NCI-H82 treated with DMSO at 0.1 percent for 48 hours (cell line): ENCODE measurements at regions not wholly inside any gene's neighbourhood (a gene's known extent, or its start where the extent isn't known, plus 50 kb on each side); places are given as distances from the start of the nearest gene placed in this dataset.
"Not testable (repeated sequence)": the region's sequence is repeated elsewhere in the genome, so short reads cannot be mapped to it uniquely, and the experiment has no call there.

Source experiments
- DNase-seq: peaks from one replicate; lab custom pipeline; 2025; ENCODE audit not compliant: unreplicated experiment; lab: John Stamatoyannopoulos, UW

DNA sequence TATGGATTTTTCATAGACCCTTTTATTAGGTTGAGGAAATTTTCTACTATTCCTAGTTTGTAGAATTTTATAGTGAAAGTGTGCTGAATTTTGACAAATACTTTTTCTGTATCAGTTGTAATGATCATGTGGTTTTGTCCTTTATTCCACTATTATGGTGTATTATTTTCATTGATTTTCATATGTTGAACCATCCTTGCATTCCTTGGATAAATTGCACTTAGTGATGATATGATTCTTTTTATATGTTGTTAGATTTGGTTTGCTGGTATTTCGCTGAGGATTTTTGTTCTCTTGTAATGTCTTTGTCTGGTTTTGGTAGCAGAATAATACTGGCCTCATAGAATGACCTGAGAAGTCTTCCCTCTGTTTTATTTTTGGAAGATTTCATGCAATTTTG lies 140.6 kb upstream of the CDK6 start:
- DNase-seq = no peak

DNA sequence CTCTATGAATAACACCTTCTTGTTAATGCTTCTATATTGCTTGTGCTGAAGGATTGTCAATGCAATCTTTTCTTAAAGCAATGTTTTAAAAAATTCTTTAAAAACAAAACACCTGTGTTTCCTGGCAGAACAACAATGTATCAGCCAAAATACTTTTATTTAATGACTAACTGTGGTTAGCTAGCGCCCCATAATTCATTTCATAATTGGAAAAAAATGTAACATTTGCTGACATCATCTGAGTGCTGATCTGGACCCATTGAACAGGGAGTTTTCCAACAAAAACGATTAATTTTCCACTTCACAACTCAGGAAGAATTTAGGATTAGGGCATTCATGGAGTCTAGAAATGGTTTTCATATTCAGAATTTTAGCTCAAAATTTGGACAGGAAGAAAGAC lies 137.6 kb upstream of the CDK6 start:
- no peak for DNase-seq

DNA sequence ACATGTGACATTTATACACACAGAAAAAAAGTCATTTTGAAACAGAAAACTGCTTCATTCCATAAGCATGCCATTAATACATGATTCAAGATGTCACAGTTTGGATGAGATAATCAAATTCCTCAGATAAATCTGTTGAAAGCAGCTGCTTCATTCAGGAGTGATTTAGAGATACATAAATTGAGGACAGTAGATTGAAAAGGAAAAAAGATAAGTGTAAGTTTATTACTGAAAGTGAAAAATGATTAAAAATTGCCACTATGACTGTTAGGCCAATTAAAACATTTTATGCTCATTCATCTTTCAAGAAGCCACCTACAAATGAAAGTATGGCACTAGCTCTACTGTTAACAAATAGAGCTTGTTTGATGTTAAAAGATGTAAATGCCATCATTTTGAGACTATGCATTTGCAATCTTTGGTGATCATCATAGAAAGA lies 136.9 kb upstream of the CDK6 start:
- no peak for DNase-seq

DNA sequence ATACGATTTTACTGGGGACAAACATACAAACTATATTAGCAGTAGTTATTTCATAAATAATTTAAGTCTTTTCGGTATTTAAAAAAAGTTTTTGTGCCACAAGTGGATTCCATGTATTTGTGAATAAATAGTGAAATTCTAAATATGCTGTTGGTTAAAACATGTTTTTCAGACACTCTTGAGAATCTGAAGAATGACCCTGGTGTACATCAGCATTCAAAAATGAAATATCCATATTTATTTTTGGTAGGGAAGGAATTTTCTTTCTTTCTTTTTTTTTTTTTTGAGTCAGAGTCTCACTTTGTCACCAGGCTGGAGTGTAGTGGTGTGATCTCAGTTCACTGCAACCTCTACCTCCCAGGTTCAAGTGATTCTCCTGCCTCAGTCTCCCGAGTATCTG lies 136.1 kb upstream of the CDK6 start:
- DNase-seq = no peak

DNA sequence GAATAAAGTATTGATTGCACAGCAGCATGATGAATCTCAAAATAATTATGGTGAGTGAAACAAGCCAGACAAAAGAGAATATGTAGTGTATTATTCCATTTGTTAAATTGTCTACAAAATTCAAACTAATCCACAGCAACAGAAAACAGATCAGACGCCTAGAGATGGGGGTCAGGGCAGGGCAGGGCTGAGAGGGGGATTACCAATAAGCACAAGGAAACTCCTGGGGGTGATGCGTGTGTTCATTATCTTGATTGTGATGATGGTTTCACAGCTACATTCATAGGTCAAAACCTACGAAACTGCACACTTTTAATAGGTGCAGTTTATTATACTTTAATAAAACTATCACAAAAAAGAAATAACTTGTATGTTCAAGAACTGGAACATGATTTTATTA lies 132.7 kb upstream of the CDK6 start:
- no peak for DNase-seq

DNA sequence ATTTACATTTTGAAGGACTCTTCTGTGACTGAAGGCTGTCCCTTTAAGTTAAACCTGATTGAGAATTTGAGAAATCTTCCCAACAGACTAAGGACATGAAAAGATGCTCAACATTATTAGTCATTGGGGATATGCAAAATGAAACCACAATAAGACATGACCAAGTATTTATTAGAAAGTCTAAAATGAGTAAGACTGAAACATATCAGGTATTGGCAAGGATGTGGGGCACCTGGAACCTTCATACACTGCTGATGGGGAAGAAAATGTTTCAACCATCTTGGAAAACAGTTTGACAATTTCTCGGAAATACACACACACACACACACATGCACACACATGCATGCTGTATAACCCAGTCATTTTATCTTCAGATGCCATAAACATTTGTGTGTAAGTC lies 132.1 kb upstream of the CDK6 start:
- DNase-seq = no peak

DNA sequence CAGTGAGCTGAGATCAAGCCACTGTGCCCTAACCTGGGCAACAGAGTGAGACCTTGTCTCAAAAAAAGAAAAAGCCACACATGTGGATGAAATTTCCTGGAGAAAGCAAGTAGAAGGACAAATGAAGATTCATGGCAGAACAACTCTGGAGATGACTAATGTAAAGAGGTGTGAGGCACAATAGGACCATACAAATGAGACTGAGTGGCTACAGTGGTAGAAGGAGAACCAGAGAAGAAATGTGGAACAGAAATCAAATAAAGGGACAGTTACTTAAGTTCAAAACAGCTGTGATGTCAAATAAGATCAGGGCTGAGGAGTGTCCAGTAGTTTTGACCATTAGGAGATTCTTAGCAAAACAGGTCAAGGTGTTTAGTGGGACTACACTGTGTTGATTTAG lies 130.9 kb upstream of the CDK6 start:
- no peak for DNase-seq

DNA sequence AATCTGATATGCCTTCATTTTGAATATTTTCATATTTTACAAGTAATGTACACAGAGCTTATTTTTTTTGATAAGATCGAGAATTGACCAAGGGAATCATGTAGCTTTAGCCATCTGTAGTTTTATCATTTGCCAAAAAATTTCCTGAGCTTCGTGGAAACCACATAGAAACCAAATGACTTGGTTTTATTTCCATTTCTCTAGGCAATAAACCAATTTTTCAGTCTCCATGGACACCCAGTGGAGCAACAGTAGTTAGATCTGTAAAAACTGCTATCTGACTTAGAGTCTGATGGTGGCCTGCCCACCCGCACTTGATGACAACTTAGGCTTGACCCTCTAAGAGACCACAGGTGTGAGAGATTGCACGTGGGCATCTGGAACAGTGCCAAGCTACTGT lies 127.8 kb upstream of the CDK6 start:
- no peak for DNase-seq

DNA sequence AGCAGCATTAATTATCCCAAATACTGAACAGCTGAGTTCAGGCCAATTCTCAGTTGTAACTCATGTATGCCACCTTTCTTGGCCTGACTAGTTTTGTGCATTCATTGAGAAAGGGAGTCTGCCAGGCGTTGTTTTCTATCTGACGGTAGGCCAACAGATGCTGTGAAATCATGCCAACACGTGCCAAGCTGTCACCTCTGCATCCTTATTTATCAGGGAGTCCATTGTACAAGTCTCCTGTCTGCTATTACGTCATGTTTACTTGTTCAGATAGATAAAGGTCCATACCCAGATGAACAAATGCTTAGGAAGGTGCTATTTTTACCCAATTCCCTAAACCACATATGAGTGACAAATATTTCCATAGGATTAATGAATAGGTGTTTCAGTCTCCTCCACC lies 127.2 kb upstream of the CDK6 start:
- no peak for DNase-seq

DNA sequence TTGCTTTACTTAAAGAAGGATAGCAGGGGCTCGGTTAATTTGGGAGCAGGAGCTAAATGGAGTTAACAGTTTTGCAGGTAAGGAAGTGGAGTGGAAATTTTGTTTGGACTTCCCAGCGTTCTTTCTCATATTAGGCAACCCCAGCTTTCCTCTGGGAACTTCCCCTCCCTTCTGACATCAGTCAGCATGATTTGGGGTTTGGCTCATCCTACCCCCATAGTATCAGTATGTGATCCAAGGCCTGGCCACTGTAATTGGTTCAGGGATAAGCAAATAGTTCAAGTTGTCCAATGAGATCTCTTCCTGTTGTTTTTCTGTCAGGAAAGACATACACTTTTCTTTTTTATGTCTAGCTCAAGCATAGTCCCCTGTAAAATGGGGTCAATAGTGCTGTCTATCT lies 125.6 kb upstream of the CDK6 start:
- no peak for DNase-seq

DNA sequence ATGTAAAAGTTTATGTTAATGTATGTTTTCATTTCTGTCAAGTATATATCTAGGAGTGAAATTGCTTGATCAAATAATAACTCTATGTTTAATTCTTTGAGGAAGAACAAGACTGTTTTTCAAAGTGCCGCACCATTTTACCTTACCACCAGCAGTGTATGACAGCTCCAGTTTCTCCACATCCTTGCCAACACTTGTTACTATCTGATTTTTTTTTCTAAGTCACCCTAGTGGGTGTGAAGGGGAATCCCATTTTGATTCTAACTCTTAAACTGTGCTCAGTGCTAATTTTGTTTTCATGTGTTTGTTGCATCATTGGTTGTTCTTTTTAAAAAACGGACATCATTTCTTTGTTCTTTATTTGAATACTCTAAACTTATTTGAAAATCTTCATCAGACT lies 120.2 kb upstream of the CDK6 start:
- no peak for DNase-seq

DNA sequence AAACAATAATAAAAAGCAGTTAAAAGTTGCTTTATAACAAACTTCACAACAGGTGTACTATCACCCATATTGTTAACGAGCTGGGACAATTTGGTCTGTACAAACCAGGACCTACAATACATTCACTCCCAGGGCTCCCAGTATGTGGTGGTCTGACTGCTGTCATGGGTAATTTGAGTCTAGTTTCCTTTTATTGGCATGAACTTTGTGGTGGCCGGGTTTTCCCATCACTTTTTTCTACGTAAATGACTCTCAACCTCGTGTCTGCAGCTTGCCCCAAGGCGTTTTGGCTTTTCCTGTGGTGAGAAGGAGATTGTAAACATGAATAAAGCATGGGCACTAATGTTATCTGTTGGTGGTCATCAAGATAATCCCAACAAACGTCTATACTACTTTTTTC lies 118.7 kb upstream of the CDK6 start:
- no peak for DNase-seq

DNA sequence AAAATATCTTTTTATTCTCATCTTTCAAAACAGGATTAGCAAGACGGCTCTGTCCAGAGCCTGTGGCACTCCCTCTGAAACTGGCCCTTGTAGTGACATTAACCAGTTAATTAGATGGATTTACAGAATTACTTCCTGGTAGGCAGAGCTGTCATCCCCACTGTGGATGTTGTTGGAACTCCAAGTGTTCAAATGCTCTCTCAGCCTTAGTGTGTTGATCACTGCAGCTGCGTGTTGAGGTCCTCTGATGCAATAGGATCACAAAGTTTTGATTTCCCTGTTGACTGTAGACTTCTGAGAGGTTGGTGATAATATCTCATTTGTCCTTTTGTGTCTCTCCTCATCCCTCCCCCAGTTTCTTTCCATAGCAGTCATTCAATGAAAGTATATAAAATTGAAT lies 117.3 kb upstream of the CDK6 start:
- DNase-seq = no peak

DNA sequence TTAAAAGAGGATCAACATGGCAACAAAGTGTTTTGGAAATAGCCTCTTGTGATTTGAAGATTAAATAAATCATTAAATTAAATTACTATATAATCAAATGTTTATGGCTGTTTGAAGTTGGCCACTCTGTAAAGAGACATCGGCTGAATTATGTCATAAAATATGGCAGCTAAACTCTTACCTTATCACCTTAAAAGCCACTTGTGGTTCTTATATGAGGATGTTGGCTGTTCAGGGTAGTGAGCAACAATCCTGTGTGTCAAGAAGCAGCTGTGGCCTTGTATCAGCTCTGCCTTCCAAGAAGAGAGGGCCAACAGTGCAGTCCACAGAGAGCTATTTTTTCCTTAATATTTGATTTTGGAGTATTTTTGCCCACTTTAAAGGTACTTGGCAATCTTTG lies 113.4 kb upstream of the CDK6 start:
- no peak for DNase-seq

DNA sequence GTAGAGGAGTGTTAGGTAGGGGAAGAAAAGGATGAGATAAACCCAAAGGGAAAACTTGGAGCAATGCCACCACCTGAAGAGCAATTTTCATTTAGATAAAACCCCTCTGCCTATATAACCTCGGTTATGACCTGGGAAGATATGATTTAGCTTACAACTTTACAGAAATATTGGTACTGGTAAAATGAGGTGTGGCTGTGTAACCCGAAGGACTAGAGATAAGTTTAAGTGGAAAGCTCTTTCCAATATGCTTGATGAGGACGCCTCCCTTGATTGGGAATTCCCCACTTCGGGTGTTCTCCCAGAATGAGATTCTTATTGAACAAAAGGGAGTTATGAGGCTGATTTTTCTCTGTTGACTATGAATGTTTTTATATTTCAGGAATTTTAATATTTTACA lies 109.5 kb upstream of the CDK6 start:
- DNase-seq = no peak

DNA sequence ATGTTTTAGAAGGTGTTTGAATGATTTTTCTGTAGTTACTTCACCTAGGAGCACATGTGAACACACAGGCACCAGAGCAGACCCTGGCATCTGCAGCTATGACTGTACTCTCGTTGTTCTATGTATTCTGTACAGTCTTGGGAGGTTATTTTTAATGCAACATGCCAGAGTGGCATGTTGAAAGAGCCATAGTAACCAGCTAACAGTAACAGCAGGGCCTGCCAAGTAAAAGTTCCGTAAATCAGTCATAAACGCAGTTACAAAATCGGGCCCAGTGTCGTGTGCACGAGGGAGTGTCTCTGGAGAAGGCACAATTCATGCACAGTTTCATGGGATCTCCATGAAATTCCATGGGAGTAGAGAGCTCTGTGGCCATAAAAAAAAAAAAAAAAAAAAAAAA lies 108.3 kb upstream of the CDK6 start:
- DNase-seq = no peak

DNA sequence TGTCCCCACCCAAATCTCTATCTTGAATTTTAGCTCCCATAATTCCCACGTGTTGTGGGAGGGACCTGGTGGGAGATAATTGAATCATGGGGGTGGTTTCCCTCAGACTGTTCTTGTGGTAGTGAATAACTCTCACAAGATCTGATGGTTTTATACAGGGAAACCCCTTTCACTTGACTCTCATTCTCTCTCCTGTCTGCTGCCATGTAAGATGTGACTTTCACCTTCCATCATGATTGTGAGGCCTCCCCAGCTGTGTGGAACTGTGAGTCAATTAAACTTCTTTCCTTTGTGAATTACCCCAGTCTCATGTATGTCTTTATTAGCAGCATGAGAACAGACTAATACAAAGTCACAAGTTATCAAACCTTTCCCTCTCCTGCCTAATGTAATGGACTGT lies 106.3 kb upstream of the CDK6 start:
- not testable (repeated sequence) for DNase-seq

DNA sequence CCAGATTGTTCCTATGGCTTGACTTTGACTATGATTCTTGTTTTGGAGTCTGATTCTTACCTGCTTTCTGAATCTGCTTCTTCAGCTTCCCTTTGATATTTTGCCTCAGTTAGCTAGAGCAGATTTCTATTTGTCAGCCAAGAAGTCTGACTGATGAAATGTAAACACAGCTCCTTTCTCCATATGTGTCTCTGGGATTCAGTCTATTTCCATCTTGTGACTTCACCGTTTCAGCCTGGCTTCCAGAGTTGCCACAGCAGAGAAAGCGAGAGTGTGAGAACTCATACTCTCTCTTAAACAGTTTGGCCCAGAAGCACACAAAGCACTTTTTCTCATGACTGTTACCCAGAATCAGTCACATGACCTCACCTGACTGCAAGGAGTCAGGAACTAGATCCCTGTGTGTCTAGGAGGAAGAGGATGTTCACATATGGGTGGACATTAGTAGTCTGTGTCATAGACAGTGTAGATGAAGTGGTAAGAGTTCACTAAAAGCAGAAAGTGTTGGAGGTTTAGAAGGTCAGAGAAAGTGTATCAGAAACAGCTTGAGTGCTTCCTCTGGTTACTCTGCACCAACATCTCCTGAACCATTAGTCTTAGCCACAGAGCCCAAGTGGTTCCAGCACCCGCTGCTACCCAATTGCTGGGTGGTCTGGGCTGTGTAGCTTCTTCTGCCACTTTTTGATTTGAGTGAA lies 103.4 kb upstream of the CDK6 start:
- DNase-seq = no peak

DNA sequence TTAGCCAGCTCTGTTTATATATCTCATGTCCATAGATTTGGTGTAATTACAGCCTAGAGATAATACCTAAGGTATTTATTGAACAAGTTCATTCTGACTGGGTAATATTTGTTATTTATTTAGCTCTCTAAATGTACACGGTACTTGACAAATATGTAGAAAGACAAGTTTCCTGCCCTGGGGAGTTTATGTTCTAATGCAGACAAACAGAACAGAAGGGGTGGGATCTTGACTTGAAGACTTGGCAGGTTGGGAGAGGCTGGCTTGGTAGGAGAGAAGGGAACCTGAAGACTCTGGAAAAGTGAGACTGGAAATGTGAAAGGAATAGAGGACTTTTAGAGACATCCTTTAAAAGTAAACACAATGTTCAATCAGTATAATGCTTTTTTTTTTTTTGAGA lies 97.7 kb upstream of the CDK6 start:
- no peak for DNase-seq

DNA sequence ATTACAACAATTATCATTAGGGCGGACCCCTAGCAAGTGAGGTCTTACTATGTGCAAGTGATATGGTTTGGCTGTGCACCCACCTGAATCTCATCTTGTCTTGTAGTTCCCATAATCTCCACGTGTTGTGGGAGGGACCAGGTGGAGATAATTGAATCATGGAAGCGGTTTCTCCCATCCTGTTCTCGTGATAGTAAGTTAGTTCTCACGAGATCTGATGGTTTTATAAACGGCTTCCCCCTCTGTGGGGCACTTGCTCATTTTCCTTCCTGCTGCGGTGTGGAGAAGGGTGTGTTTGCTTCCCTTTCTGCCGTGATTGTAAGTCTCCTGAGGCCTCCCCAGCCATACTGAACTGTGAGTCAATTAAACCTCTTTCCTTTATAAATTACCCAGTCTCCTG lies 96.1 kb upstream of the CDK6 start:
- no peak for DNase-seq

DNA sequence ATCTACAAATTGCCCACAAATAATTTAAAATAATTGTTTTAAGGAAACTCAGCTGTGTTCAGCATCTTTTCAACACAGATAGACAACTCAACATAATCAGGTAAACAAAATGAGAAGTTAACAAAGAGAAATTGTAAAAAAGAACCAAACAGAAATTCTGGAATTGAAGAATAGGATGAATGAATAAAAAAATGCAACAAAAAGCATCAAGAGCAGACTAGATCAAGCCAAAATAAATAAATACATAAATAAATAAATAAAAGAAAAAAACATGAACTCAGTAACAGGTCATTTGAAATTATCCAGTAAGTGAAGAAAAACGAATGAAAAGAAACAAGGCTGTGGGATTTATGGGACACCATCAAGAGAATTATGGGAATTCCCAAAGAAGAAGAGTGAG lies 94.0 kb upstream of the CDK6 start:
- DNase-seq = no peak

DNA sequence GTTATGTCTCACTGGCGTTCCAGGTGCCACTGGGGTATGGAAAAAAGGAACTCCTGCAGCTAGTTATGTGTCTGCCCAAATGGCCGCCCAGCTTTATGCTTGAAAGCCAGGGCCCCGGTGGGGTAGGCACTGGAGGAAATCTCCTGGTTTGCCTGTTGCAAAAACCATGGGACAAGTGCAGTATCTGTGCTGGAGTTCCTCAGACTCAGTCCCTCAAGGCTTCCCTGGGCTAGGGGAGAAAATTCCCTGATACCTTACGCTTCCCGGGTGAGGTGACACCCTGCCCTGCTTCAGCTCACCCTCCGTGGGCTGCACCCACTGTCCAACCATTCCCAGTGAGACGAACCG lies 90.3 kb upstream of the CDK6 start:
- no peak for DNase-seq

DNA sequence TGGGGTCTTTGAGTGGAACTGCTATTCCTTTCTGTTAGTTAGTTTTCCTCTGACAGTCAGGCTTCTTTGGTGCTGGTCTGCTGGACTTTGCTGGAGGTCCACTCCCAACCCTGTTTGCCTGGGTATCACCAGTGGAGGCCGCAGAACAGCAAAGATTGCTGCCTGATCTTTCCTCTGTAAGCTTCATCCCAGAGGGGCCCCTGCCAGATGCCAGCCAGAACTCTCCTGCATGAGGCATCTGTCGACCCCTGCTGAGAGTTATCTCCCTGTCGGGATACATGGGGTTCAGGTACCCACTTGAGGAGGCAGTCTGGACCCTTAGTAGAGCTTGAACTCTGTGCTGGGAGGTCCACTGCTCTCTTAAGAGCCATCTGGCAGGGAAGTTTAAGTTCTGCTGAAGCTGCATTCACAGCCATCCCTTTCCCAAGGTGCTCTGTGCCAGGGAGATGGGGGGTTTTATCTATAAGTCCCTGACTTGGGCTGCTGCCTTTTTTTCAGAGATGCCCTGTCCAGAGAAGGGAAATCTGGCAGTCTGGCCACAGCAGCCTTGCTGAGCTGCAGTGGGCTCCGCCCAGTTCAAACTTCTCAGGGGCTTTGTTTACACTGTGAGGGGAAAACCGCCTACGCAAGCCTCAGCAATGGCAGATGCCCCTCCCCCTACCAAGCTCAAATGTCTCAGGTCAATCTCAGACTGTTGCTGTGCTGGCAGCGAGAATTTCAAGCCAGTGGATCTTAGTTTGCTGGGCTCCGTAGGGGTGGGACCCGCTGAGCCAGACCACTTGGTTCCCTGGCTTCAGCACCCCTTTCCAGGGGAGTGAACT lies 89.7 kb upstream of the CDK6 start:
- no peak for DNase-seq
